ENCODE measurements at regions not wholly inside any gene's neighbourhood (a gene's known extent, or its start where the extent isn't known, plus 50 kb on each side); places are given as distances from the start of the nearest gene placed in this dataset.

DNA sequence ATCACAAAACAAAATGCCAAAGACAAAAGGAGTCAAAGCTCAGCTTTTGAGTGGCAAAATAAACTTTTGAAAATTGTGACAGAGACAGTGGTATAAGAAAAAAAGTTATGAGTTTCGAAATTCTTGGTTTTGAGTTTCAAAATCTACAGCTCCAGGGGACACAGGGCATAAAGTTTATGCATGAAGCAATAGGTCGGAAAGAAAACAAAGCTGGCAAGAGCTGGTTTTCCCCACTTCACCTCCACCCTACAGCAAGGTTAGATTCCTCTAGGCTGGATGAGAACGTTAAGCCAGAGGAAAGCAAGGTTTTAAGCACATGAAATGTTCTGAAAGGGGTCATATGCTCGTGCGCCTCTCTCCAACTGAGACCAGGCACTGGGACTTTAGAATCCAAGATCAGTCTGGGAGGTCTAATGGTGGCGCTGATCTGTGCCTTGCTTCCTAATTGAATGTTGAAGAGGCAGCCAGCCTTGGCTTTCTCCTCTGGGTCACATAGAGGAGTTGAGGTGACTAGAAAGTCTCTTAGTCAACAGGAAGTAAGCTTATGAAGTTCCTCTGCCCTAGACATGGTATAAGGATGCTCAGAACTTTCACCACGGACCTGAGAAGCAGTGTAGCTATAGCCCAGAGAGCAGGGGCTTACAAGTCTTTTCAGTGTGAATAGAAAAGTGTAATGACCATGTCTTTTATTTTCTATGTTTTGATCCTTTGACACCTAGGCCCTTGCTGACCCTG, 167.7 kb upstream of the DMAC1 start:
- H3K4me1 Mint-ChIP-seq = peaks cover 54% of the 10 kb centered on the region
- peak; percentile 53 to 74 (median 71) for DNase-seq
- H3K4me3 ChIP-seq (replicated peaks in 1 of 3; ENCODE audit: low read depth in 2 of 3, low read length in 3 of 3) = peak overlapping the region in 2 of 3 experiments; percentile 25 to 57
- no peaks in the 10 kb centered on the region for H3K27me3 ChIP-seq (ENCODE audit: control insufficient read depth in 2 of 2, insufficient read depth in 2 of 2, low read length in 2 of 2)
- no peaks in the 10 kb centered on the region for H3K9me3 Mint-ChIP-seq
- peak overlapping the region; percentile 59 for H3K4me2 ChIP-seq (replicated peaks; ENCODE audit: extremely low read depth, low read length, poor library complexity, severe bottlenecking)
- peak overlapping the region; percentile 87 to 93 for H3K27ac ChIP-seq (ENCODE audit: low read depth in 1 of 2, low read length in 2 of 2)
- peak overlapping the region; percentile 64 for H2AFZ ChIP-seq (ENCODE audit: insufficient read depth, low read depth, low read length, poor library complexity, severe bottlenecking)
- H3K9me3 ChIP-seq (replicated peaks in 1 of 2; ENCODE audit: control insufficient read depth in 1 of 2, insufficient read depth in 1 of 2, low read length in 2 of 2) = no peaks in the 10 kb centered on the region
- peak overlapping the region; percentile 56 for H3K9ac ChIP-seq (ENCODE audit: insufficient read depth, low read length, poor library complexity, severe bottlenecking)
- H3K36me3 Mint-ChIP-seq = no peaks in the 10 kb centered on the region
- intact Hi-C loops (cut with micrococcal nuclease) = no loop called here
- H4K20me1 ChIP-seq (ENCODE audit: insufficient read depth, low read length) = no peaks in the 10 kb centered on the region
- no peaks in the 10 kb centered on the region for H3K27me3 Mint-ChIP-seq (ENCODE audit: low read depth in 3 of 3)
- WGBS (ENCODE audit: insufficient coverage) = 20% methylated on average over 5 of the region's 7 CpGs
- H3K79me2 ChIP-seq (ENCODE audit: insufficient read depth, low read length) = no peaks in the 10 kb centered on the region
- H3K4me1 ChIP-seq (ENCODE audit: control insufficient read depth in 1 of 2, insufficient read depth in 2 of 2, low read length in 2 of 2) = peaks cover 39 to 56% of the 10 kb centered on the region in 2 donors
- H3K36me3 ChIP-seq (replicated peaks in 1 of 2; ENCODE audit: control insufficient read depth in 1 of 2, insufficient read depth in 2 of 2, low read length in 2 of 2) = no peaks in the 10 kb centered on the region
- peak overlapping the region; percentile 90 to 97 (median 95) for H3K27ac Mint-ChIP-seq
- H3K4me3 Mint-ChIP-seq = peak overlapping the region; percentile 61 to 78
- TF ChIP-seq CTCF (IDR thresholded peaks at IDR 0.05) = no peak

DNA sequence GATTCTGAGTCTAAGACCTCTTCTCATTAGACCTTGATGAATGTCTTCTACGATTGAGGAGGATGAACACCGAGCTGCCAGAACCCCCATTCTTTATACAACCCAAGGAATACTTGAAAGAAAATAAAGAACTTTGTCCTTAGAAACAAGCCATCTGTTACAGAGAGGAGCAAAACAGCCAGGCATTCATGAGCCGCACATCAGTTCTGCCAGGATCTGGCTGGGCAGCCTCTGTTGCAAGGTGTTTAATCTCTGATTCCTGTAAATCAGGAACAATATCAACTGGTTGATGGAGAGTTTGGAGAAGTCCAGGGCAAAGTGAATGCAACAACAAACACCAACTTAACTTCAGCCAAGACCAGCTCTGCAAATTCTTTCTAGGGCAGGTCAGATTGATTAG, 165.5 kb upstream of the DMAC1 start:
- H3K4me3 Mint-ChIP-seq = no peak overlapping the region
- Histone ChIP-seq H2AFZ (ENCODE audit: insufficient read depth, low read depth, low read length, poor library complexity, severe bottlenecking) (no peak overlapping the region), H3K27ac (ENCODE audit: low read depth in 1 of 2, low read length in 2 of 2) (no peak overlapping the region), H3K36me3 (replicated peaks in 1 of 2; ENCODE audit: control insufficient read depth in 1 of 2, insufficient read depth in 2 of 2, low read length in 2 of 2) (no peaks in the 10 kb centered on the region), H3K9me3 (replicated peaks in 1 of 2; ENCODE audit: control insufficient read depth in 1 of 2, insufficient read depth in 1 of 2, low read length in 2 of 2) (no peaks in the 10 kb centered on the region), H3K4me3 (replicated peaks in 1 of 3; ENCODE audit: low read depth in 2 of 3, low read length in 3 of 3) (no peak overlapping the region), H3K27me3 (ENCODE audit: control insufficient read depth in 2 of 2, insufficient read depth in 2 of 2, low read length in 2 of 2) (no peaks in the 10 kb centered on the region), H4K20me1 (ENCODE audit: insufficient read depth, low read length) (no peaks in the 10 kb centered on the region), H3K9ac (ENCODE audit: insufficient read depth, low read length, poor library complexity, severe bottlenecking) (no peak overlapping the region), H3K79me2 (ENCODE audit: insufficient read depth, low read length) (no peaks in the 10 kb centered on the region), H3K4me2 (replicated peaks; ENCODE audit: extremely low read depth, low read length, poor library complexity, severe bottlenecking) (no peak overlapping the region), H3K4me1 (ENCODE audit: control insufficient read depth in 1 of 2, insufficient read depth in 2 of 2, low read length in 2 of 2) (peaks cover 34 to 43% of the 10 kb centered on the region in 2 donors)
- no peaks in the 10 kb centered on the region for H3K27me3 Mint-ChIP-seq (ENCODE audit: low read depth in 3 of 3)
- no peaks in the 10 kb centered on the region for H3K36me3 Mint-ChIP-seq
- DNase-seq = no peak
- TF ChIP-seq CTCF (IDR thresholded peaks at IDR 0.05) = no peak
- intact Hi-C loops (cut with micrococcal nuclease) = no loop called here
- no peaks in the 10 kb centered on the region for H3K9me3 Mint-ChIP-seq
- H3K27ac Mint-ChIP-seq = no peak overlapping the region
- no CpG with 5 or more reads among the region's 3 CpGs for WGBS (ENCODE audit: insufficient coverage)
- peaks cover 48% of the 10 kb centered on the region for H3K4me1 Mint-ChIP-seq
